Mesothelial cell of epicardium (in vitro differentiated cells): ENCODE measurements at regions not wholly inside any gene's neighbourhood (a gene's known extent, or its start where the extent isn't known, plus 50 kb on each side); places are given as distances from the start of the nearest gene placed in this dataset.

ENCODE experiments used
- DNase-seq, 2 experiments: peaks; one replicate each; pipeline ENCODE4 v3.0.0; 2021; ENCODE audit warnings: low spot score in 2 of 2; ENCODE audit not compliant: unreplicated experiment in 2 of 2
- H3K27ac Mint-ChIP-seq: 2 replicates; pipeline ENCODE4 v1.8.0; 2021; ENCODE audit warnings: mixed read lengths
- H3K27me3 Mint-ChIP-seq: 2 replicates; pipeline ENCODE4 v1.8.0; 2021; ENCODE audit warnings: low read depth, mixed read lengths
- H3K36me3 Mint-ChIP-seq: 2 replicates; pipeline ENCODE4 v1.8.0; 2021; ENCODE audit warnings: mixed read lengths
- H3K4me1 Mint-ChIP-seq: 2 replicates; pipeline ENCODE4 v1.8.0; 2021; ENCODE audit warnings: mixed read lengths
- H3K4me3 Mint-ChIP-seq: 2 replicates; pipeline ENCODE4 v1.8.0; 2021; ENCODE audit warnings: mild to moderate bottlenecking, moderate library complexity, mixed read lengths
- H3K9me3 Mint-ChIP-seq: 2 replicates; pipeline ENCODE4 v1.8.0; 2021; ENCODE audit warnings: mixed read lengths
- TF ChIP-seq, protein P1 (sequence below): fragments of 200-600 bp; sonication (generic); IDR thresholded peaks from one replicate; pipeline ENCODE4 v1.5.0; 2021; ENCODE audit warnings: antibody characterized with exemption; ENCODE audit not compliant: unreplicated experiment

- DNase-seq: peak in 1 of 2 experiments; percentile 31
- H3K36me3 Mint-ChIP-seq: no peaks in the 10 kb centered on the region
- peaks cover 5% of the 10 kb centered on the region for H3K9me3 Mint-ChIP-seq
- peaks cover 5% of the 10 kb centered on the region for H3K4me1 Mint-ChIP-seq
- no peak overlapping the region for H3K4me3 Mint-ChIP-seq
- TF ChIP-seq, protein P1, sequence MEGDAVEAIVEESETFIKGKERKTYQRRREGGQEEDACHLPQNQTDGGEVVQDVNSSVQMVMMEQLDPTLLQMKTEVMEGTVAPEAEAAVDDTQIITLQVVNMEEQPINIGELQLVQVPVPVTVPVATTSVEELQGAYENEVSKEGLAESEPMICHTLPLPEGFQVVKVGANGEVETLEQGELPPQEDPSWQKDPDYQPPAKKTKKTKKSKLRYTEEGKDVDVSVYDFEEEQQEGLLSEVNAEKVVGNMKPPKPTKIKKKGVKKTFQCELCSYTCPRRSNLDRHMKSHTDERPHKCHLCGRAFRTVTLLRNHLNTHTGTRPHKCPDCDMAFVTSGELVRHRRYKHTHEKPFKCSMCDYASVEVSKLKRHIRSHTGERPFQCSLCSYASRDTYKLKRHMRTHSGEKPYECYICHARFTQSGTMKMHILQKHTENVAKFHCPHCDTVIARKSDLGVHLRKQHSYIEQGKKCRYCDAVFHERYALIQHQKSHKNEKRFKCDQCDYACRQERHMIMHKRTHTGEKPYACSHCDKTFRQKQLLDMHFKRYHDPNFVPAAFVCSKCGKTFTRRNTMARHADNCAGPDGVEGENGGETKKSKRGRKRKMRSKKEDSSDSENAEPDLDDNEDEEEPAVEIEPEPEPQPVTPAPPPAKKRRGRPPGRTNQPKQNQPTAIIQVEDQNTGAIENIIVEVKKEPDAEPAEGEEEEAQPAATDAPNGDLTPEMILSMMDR: no peak
- no peaks in the 10 kb centered on the region for H3K27me3 Mint-ChIP-seq
- H3K27ac Mint-ChIP-seq: no peak overlapping the region
These were observed 189.9 kb downstream of the SEC14L1 start for GRCh38 chr17:77330602-77331081.

DNA sequence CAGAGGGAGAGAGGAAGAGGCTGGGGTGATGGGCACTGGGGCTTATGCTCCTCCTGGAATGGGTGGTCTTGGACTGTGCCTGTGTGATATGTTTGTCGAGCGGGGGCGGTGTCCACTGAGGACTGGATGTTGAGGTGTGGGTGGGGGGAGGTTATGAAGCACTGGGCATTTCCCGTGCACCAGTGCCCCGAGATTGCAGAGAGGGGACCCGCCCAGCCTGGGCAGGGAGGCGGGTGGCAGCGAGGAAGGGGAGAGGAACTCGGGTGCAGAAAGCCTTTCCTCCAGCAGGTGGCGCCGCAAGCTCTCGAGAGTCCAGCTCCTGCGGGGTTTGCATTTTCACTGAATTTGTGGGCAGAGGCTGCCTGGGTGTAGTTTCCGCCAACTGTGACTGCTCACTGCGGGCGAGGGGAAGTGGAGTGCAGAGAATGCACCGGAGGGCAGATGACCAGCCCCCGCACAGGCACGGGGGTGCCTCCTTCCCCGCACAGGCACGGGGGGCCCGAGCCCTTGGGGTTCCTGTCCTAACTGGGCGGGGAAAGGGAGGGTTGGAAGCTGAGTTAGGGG, 190.6 kb downstream of the SEC14L1 start:
- Mint-ChIP-seq H3K4me3 (peak overlapping the region; percentile 56), H3K27me3 (no peaks in the 10 kb centered on the region), H3K9me3 (peaks cover 5% of the 10 kb centered on the region), H3K36me3 (no peaks in the 10 kb centered on the region), H3K27ac (peak overlapping the region; percentile 44), H3K4me1 (peaks cover 5% of the 10 kb centered on the region)
- TF ChIP-seq, protein P1: peak; percentile 96
- peak; percentile 88 to 97 for DNase-seq

DNA sequence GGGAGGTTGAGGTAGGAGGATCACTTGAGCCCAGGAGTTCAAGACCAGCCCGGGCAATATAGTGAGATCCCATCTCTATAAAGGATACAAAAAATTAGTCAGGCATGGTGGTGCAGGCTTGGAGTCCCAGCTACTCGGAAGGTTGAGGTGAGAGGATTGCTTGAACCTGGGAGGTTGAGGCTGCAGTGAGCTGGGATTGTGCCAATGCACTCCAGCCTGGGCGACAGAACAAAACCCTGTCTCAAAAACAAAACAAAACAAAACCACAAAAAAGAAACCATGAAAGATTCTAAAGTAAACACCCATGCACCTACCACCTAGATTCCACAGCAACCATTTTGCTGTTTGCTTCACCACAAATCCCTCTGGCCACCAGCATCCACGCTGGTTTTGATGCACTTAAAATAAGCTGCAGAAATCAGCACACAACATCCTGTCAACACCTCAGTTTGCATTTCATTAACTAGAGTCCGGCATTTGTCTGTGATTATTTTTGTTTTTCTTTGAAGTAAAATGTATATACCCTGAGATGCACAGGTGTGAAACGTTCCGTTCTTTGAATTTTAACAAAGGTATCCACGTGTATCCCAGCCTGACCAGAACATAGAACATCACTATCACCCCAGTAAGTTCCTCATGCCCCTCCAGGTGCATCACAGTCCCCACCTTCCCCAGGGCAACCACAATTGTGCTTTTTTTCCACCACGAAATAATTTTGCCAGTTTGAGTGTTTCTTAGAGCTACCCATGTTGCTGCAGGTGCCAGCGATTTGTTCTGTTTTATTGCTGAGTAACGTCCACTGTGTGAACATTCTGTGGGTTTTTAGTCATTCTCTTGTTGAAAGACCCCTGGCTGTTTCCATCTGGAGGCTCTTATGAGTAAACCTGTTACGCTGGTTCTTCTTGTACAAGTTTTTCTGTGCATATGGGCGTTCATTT, 191.5 kb downstream of the SEC14L1 start:
- peaks cover 4% of the 10 kb centered on the region for H3K36me3 Mint-ChIP-seq
- no peak overlapping the region for H3K4me3 Mint-ChIP-seq
- peaks cover 5% of the 10 kb centered on the region for H3K4me1 Mint-ChIP-seq
- peaks cover 11% of the 10 kb centered on the region for H3K9me3 Mint-ChIP-seq
- no peaks in the 10 kb centered on the region for H3K27me3 Mint-ChIP-seq
- DNase-seq: peak in 1 of 2 experiments; percentile 17
- TF ChIP-seq, protein P1: no peak
- H3K27ac Mint-ChIP-seq: no peak overlapping the region

GRCh38 chr17:77332981-77333685, 192.4 kb downstream of the SEC14L1 start:
- Mint-ChIP-seq H3K4me3 (no peak overlapping the region), H3K27me3 (no peaks in the 10 kb centered on the region), H3K27ac (no peak overlapping the region), H3K4me1 (peaks cover 5% of the 10 kb centered on the region), H3K36me3 (peaks cover 8% of the 10 kb centered on the region), H3K9me3 (peaks cover 15% of the 10 kb centered on the region)
- DNase-seq: peak in 1 of 2 experiments; percentile 20
- TF ChIP-seq, protein P1: no peak

- H3K36me3 Mint-ChIP-seq: peaks cover 8% of the 10 kb centered on the region
- no peak overlapping the region for H3K4me3 Mint-ChIP-seq
- H3K27me3 Mint-ChIP-seq: no peaks in the 10 kb centered on the region
- DNase-seq: no peak
- TF ChIP-seq, protein P1: no peak
- H3K4me1 Mint-ChIP-seq: no peaks in the 10 kb centered on the region
- H3K9me3 Mint-ChIP-seq: peaks cover 15% of the 10 kb centered on the region
- no peak overlapping the region for H3K27ac Mint-ChIP-seq
These were observed 196.4 kb downstream of the SEC14L1 start for GRCh38 chr17:77337150-77337549.
